HG03520 (cell line): ENCODE measurements at regions not wholly inside any gene's neighbourhood (a gene's known extent, or its start where the extent isn't known, plus 50 kb on each side); places are given as distances from the start of the nearest gene placed in this dataset.

Experiments used
- ATAC-seq: cut with Tn5 transposase; IDR thresholded peaks from one replicate; pipeline ENCODE4 v1.9.1; 2021; ENCODE audit warnings: mild to moderate bottlenecking, moderate library complexity; ENCODE audit not compliant: unreplicated experiment

- no peak for ATAC-seq
Measured at GRCh38 chr5:73295447-73295846, 122.5 kb downstream of the TMEM174 start.

GRCh38 chr5:73292816-73293459 is 119.9 kb downstream of the TMEM174 start:
- no peak for ATAC-seq

- no peak for ATAC-seq
Measured at GRCh38 chr5:73291873-73292272, 118.9 kb downstream of the TMEM174 start.

GRCh38 chr5:73290242-73290641 is 117.2 kb downstream of the TMEM174 start:
- no peak for ATAC-seq

GRCh38 chr5:73288803-73289720 is 116.1 kb downstream of the TMEM174 start:
- ATAC-seq, result no peak

- ATAC-seq, result no peak
Measured at GRCh38 chr5:73286896-73287295, 113.9 kb downstream of the TMEM174 start.

- ATAC-seq, result no peak
Measured at GRCh38 chr5:73284985-73285384, 112.0 kb downstream of the TMEM174 start.

- ATAC-seq, result no peak
Measured at GRCh38 chr5:73284220-73284795, 111.3 kb downstream of the TMEM174 start.

GRCh38 chr5:73282923-73283322 is 109.9 kb downstream of the TMEM174 start:
- ATAC-seq, result no peak

GRCh38 chr5:73282383-73282782 is 109.4 kb downstream of the TMEM174 start:
- ATAC-seq, result no peak

- ATAC-seq, result no peak
Measured at GRCh38 chr5:73280821-73281746, 108.1 kb downstream of the TMEM174 start.

GRCh38 chr5:73280386-73280785 is 107.4 kb downstream of the TMEM174 start:
- ATAC-seq, result no peak

GRCh38 chr5:73279805-73280204 is 106.8 kb downstream of the TMEM174 start:
- no peak for ATAC-seq

- no peak for ATAC-seq
Measured at GRCh38 chr5:73278693-73279092, 105.7 kb downstream of the TMEM174 start.

- no peak for ATAC-seq
Measured at GRCh38 chr5:73274881-73275663, 102.1 kb downstream of the TMEM174 start.

- ATAC-seq, result no peak
Measured at GRCh38 chr5:73274121-73274520, 101.1 kb downstream of the TMEM174 start.

- no peak for ATAC-seq
Measured at GRCh38 chr5:73273379-73274050, 100.5 kb downstream of the TMEM174 start.

GRCh38 chr5:73272351-73272750 is 99.4 kb downstream of the TMEM174 start:
- ATAC-seq, result no peak

GRCh38 chr5:73268826-73269225 is 95.8 kb downstream of the TMEM174 start:
- no peak for ATAC-seq
